Tongue (tissue), 1 donor: ENCODE measurements at regions not wholly inside any gene's neighbourhood (a gene's known extent, or its start where the extent isn't known, plus 50 kb on each side); places are given as distances from the start of the nearest gene placed in this dataset.

Source experiments
- DNase-seq: peaks from one replicate; pipeline ENCODE4 v3.0.0-alpha.2; 2015

GRCh38 chr22:47558828-47559700 is 796.6 kb downstream of the TBC1D22A start:
- DNase-seq, result no peak

DNA sequence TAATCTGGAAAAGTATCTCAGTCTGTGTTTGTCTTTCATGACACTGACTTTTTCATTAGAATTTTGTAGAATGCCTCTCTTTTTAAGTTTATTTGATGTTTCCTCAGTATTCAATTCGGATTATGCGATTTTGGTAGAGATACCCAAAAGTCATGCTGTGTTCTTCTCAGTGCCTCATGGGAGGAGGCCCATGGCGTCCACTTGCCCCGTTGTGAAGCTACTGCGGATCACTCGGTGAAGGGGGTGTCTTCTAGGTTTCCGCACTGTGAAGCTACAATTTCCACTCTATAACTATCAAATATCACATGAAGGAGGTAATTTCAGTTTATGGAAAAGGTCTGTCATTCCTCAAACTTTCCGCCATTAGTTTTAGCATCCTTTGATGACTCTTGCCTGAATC is 794.0 kb downstream of the TBC1D22A start:
- no peak for DNase-seq

DNA sequence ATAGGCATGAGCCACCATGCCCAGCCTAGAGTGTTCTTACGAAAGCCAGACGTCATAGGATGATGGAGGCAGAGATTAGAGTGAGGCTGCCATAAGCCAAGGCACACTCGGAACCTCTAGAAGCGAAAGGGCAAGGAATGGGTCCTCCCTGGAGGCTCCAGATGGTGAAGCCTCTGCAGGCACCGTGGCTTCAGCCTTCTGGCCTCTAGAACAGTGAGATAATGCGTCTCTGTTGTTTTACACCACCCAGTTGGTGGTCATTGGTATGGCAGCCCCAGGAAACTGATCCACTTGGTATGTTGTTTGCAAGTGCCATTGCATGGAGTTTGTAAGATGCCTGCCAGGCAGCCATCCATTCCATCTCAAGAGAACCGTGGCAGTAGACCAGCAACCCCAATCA is 791.0 kb downstream of the TBC1D22A start:
- DNase-seq, result no peak

- no peak for DNase-seq
These were observed 790.2 kb downstream of the TBC1D22A start for GRCh38 chr22:47552541-47553205.

- DNase-seq, result no peak
These were observed 789.6 kb downstream of the TBC1D22A start for GRCh38 chr22:47552024-47552423.

GRCh38 chr22:47551431-47551775 is 789.0 kb downstream of the TBC1D22A start:
- no peak for DNase-seq

DNA sequence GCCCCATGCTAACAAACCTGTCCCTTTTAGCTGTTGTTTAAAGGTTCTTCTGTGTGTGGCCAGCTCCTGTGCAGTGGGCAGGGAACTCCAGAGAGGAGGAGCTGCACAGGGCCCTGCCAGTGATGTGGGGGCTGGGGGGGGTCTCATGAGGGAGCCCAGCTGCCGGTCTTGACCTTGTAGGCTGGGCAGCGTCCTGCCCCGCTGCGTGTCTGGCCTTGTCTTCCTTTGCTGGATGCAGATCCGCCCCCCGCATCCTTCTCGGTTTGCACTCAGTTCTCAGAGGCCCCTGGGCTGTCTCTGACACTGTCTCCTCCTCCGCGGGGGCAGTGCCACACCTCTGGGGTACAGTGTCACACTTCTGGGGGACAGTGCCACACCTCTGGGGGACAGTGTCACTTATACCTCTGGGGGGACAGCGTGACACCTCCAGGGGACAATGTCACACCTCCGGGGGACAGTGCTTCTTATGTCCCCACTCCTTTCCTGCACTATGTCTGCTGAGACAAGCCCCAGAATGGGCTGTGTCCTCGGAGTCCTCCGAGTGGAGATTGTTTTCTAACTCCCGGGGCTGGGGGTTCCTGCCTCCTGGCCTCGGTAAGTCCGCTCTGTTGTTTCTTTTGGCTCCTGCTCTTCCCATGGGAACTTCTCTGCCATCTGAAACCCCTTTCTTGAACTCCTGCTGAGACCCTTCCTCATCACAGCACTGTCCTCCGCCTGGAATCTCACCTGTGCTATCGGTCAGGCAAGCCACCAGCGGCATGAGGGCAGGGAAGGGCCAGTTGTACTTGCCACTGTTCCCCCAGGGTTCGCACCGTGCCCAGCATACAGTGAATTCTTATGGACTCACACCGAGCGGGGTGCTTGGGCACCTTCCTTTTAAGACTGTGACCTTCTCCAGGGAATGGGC is 788.3 kb downstream of the TBC1D22A start:
- DNase-seq, result no peak

GRCh38 chr22:47549741-47550340 is 787.4 kb downstream of the TBC1D22A start:
- DNase-seq, result no peak

DNA sequence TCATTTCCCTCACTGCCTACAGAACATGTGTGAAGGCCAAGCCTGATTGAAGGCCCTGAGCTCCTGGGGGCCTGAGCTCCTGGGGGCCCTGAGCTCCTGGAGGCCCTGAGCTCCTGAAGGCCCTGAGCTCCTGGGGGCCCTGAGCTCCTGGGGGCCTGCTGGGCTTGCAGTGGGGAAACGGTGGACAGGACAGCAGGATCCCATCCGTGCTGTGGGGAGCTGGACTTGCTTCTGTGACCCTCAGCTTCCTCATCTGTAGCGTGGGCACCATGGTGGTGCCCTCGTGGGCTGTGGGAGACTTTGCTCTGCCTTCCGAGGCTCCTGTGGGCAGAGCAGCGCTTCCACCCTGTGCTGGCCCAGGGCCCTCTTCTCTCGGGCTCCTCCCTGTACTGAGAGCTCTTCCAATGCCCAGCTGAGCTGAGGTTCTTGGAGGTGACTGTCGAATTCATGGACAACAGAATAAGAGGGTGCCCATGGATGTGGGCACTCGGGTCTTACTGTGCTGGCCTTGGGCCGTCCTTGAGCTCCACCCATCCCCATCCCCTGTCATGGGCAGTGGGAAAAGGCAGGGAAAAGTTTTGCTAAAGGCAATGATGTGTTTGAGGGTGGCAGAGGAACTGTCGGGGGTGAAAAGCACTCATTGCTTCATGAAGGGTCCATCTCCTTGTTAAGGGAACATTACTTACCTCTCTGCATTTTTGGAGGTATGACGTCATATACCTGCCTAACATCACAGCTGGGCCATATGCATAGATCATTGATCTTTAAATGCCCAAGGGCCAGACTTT is 786.7 kb downstream of the TBC1D22A start:
- no peak for DNase-seq

- DNase-seq, result peak; percentile 68
These were observed 785.6 kb downstream of the TBC1D22A start for GRCh38 chr22:47547881-47548650.

- DNase-seq, result no peak
These were observed 784.8 kb downstream of the TBC1D22A start for GRCh38 chr22:47547239-47547661.

- no peak for DNase-seq
These were observed 782.2 kb downstream of the TBC1D22A start for GRCh38 chr22:47544696-47545095.

DNA sequence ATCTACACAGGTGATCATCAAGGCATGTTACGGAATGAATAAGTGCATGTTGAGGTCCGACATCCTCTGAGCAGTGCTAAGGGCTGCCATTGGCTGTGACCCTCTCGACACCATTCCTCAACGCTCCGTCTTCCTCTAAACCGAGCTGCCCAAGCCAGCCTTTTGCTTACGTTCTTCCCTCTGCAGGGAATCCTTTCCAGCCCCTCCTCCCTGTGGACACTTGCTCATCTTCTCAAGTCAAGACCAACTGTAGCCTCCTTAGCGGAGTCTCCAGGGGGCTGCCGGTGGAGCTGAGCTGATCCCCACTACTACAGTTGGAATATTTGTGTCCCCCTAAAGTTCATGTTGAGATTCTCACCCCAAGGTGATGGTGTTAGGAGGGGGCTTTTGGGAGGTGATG is 781.0 kb downstream of the TBC1D22A start:
- DNase-seq, result no peak

GRCh38 chr22:47540011-47540410 is 777.6 kb downstream of the TBC1D22A start:
- no peak for DNase-seq

GRCh38 chr22:47539374-47539773 is 776.9 kb downstream of the TBC1D22A start:
- DNase-seq, result no peak

DNA sequence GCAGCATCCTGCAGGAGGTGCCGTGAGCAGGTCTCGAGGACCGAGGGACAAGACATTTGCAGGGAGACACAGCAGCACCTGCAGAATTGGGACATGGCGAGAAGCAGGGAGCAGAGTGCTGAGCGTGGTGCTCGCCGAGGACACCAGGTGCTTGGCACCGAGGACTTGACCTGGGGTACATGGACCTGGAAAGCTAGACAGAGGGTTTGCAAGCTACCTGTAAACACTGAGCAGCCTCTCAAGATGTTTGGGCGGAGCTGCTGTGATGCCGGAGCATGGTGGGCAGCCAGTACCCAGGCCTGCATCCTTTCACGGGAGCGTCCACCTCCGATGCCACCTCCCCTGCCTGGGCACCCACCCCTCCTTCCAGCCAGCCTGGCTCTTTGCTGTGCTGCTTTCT is 773.2 kb downstream of the TBC1D22A start:
- DNase-seq, result no peak

DNA sequence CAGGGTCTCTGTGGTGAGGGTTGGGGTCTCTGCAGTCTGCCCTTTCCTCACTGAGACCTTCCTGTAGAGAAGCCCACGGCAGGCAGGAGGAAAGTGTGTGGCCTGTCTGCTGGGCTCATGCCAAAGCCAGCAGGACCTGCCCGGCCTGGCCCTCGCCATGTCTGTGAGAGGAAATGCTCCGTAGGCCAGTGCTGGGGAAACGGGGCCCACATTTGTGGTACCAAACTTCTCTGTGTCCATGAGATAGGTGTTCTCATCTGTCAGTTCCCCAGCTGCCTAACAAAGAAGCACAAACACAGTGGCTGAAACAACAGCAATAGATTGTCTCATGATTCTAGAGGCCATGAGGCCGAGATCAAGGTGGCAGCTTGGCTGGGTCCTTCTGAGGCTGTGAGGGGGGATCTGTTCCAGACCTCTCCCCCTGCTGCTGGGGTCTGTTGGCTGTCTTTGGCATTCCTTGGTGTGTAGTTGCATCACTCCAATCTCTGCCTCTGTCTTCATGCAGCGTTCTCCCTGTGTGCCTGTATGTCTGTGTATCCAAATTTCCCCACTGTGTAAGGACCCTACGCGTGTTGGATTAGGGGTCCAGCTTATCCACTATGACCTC is 772.5 kb downstream of the TBC1D22A start:
- no peak for DNase-seq

- DNase-seq, result peak; percentile 97
These were observed 771.7 kb downstream of the TBC1D22A start for GRCh38 chr22:47533961-47534803.

- no peak for DNase-seq
These were observed 754.6 kb downstream of the TBC1D22A start for GRCh38 chr22:47517062-47517461.
